Memory B cell (primary cell): ENCODE measurements at regions not wholly inside any gene's neighbourhood (a gene's known extent, or its start where the extent isn't known, plus 50 kb on each side); places are given as distances from the start of the nearest gene placed in this dataset.
A peak's percentile ranks its signal among the peaks of the same experiment; 100 is the strongest.

Experiments
- ATAC-seq: fragments of 150-1000 bp; cut with Tn5 transposase; 2 replicates; pipeline ENCODE4 v1.10.0; 2021; ENCODE audit warnings: low read depth, mild to moderate bottlenecking, moderate library complexity
- DNase-seq, 2 donors: peaks; one replicate each; pipeline ENCODE4 v3.0.0; 2022; ENCODE audit warnings: low spot score in 2 of 2
- H3K27ac Mint-ChIP-seq: one replicate; pipeline ENCODE4 v1.8.0; 2022; ENCODE audit warnings: mild to moderate bottlenecking, moderate library complexity, mixed read lengths
- H3K27me3 Mint-ChIP-seq: one replicate; pipeline ENCODE4 v1.8.0; 2022; ENCODE audit warnings: mixed read lengths
- H3K36me3 Mint-ChIP-seq: one replicate; pipeline ENCODE4 v1.8.0; 2022; ENCODE audit warnings: mild to moderate bottlenecking, mixed read lengths
- H3K4me1 Mint-ChIP-seq: one replicate; pipeline ENCODE4 v1.8.0; 2022; ENCODE audit warnings: mixed read lengths
- H3K4me3 Mint-ChIP-seq: one replicate; pipeline ENCODE4 v1.8.0; 2022; ENCODE audit warnings: mild to moderate bottlenecking, moderate library complexity, mixed read lengths
- H3K9me3 Mint-ChIP-seq: one replicate; pipeline ENCODE4 v1.8.0; 2022; ENCODE audit warnings: mixed read lengths

GRCh38 chr6:100288311-100288710 is 176.4 kb downstream of the SIM1 start:
- Mint-ChIP-seq H3K27me3 (no peaks in the 10 kb centered on the region), H3K4me3 (no peak overlapping the region), H3K4me1 (no peaks in the 10 kb centered on the region)

GRCh38 chr6:100283285-100283684 is 181.4 kb downstream of the SIM1 start:
- H3K9me3 Mint-ChIP-seq: no peaks in the 10 kb centered on the region
- no peaks in the 10 kb centered on the region for H3K36me3 Mint-ChIP-seq
- H3K4me1 Mint-ChIP-seq: peaks cover 5% of the 10 kb centered on the region
- H3K27me3 Mint-ChIP-seq: no peaks in the 10 kb centered on the region
- no peak overlapping the region for H3K4me3 Mint-ChIP-seq
- ATAC-seq (no peak), DNase-seq (no peak)
- H3K27ac Mint-ChIP-seq: no peak overlapping the region

More at GRCh38 chr6:100288311-100288710, 176.4 kb downstream of the SIM1 start:
- no peak for ATAC-seq
- no peak for DNase-seq
- Mint-ChIP-seq H3K36me3 (no peaks in the 10 kb centered on the region), H3K27ac (no peak overlapping the region), H3K9me3 (no peaks in the 10 kb centered on the region)

- no peaks in the 10 kb centered on the region for H3K36me3 Mint-ChIP-seq
- H3K4me1 Mint-ChIP-seq: peaks cover 5% of the 10 kb centered on the region
- no peaks in the 10 kb centered on the region for H3K9me3 Mint-ChIP-seq
- ATAC-seq (no peak), DNase-seq (no peak)
- H3K27ac Mint-ChIP-seq: no peak overlapping the region
- H3K4me3 Mint-ChIP-seq: peak overlapping the region; percentile 31
- H3K27me3 Mint-ChIP-seq: no peaks in the 10 kb centered on the region
Observed at GRCh38 chr6:100281471-100281901, 183.2 kb downstream of the SIM1 start.

GRCh38 chr6:100276311-100277057 is 188.2 kb downstream of the SIM1 start:
- DNase-seq: no peak
- no peak for ATAC-seq
- no peaks in the 10 kb centered on the region for H3K9me3 Mint-ChIP-seq
- no peak overlapping the region for H3K27ac Mint-ChIP-seq
- H3K36me3 Mint-ChIP-seq: no peaks in the 10 kb centered on the region
- peaks cover 5% of the 10 kb centered on the region for H3K4me1 Mint-ChIP-seq
- H3K27me3 Mint-ChIP-seq: peaks cover 4% of the 10 kb centered on the region
- no peak overlapping the region for H3K4me3 Mint-ChIP-seq

GRCh38 chr6:100274147-100274546 is 190.6 kb downstream of the SIM1 start:
- DNase-seq (no peak), ATAC-seq (no peak)
- H3K4me1 Mint-ChIP-seq: no peaks in the 10 kb centered on the region
- H3K36me3 Mint-ChIP-seq: no peaks in the 10 kb centered on the region
- no peak overlapping the region for H3K27ac Mint-ChIP-seq
- peaks cover 4% of the 10 kb centered on the region for H3K27me3 Mint-ChIP-seq
- H3K9me3 Mint-ChIP-seq: no peaks in the 10 kb centered on the region
- no peak overlapping the region for H3K4me3 Mint-ChIP-seq

GRCh38 chr6:100271625-100272024 is 193.1 kb downstream of the SIM1 start:
- Mint-ChIP-seq H3K36me3 (no peaks in the 10 kb centered on the region), H3K27ac (no peak overlapping the region), H3K27me3 (peaks cover 4% of the 10 kb centered on the region), H3K4me1 (no peaks in the 10 kb centered on the region), H3K4me3 (no peak overlapping the region), H3K9me3 (no peaks in the 10 kb centered on the region)
- no peak for DNase-seq
- no peak for ATAC-seq

GRCh38 chr6:100271202-100271601 is 193.5 kb downstream of the SIM1 start:
- Mint-ChIP-seq H3K36me3 (no peaks in the 10 kb centered on the region), H3K27ac (no peak overlapping the region), H3K27me3 (peaks cover 3% of the 10 kb centered on the region), H3K4me1 (no peaks in the 10 kb centered on the region), H3K4me3 (no peak overlapping the region), H3K9me3 (no peaks in the 10 kb centered on the region)
- ATAC-seq: no peak
- no peak for DNase-seq

GRCh38 chr6:100269189-100269588 is 195.5 kb downstream of the SIM1 start:
- Mint-ChIP-seq H3K27me3 (peaks cover 2% of the 10 kb centered on the region), H3K27ac (no peak overlapping the region), H3K4me3 (no peak overlapping the region), H3K36me3 (no peaks in the 10 kb centered on the region), H3K4me1 (no peaks in the 10 kb centered on the region), H3K9me3 (no peaks in the 10 kb centered on the region)
- ATAC-seq (no peak), DNase-seq (no peak)

GRCh38 chr6:100268326-100268725 is 196.4 kb downstream of the SIM1 start:
- DNase-seq: no peak
- H3K9me3 Mint-ChIP-seq: no peaks in the 10 kb centered on the region
- ATAC-seq: no peak
- H3K27ac Mint-ChIP-seq: no peak overlapping the region
- H3K27me3 Mint-ChIP-seq: peaks cover 3% of the 10 kb centered on the region
- H3K4me1 Mint-ChIP-seq: no peaks in the 10 kb centered on the region
- H3K36me3 Mint-ChIP-seq: no peaks in the 10 kb centered on the region
- no peak overlapping the region for H3K4me3 Mint-ChIP-seq

GRCh38 chr6:100267721-100268123 is 197.0 kb downstream of the SIM1 start:
- no peaks in the 10 kb centered on the region for H3K9me3 Mint-ChIP-seq
- H3K4me3 Mint-ChIP-seq: no peak overlapping the region
- DNase-seq: no peak
- no peaks in the 10 kb centered on the region for H3K36me3 Mint-ChIP-seq
- no peaks in the 10 kb centered on the region for H3K4me1 Mint-ChIP-seq
- no peak overlapping the region for H3K27ac Mint-ChIP-seq
- peaks cover 4% of the 10 kb centered on the region for H3K27me3 Mint-ChIP-seq
- ATAC-seq: no peak

- no peaks in the 10 kb centered on the region for H3K36me3 Mint-ChIP-seq
- no peaks in the 10 kb centered on the region for H3K4me1 Mint-ChIP-seq
- H3K27me3 Mint-ChIP-seq: peaks cover 2% of the 10 kb centered on the region
- no peak overlapping the region for H3K27ac Mint-ChIP-seq
- no peaks in the 10 kb centered on the region for H3K9me3 Mint-ChIP-seq
- DNase-seq (no peak), ATAC-seq (no peak)
- no peak overlapping the region for H3K4me3 Mint-ChIP-seq
Observed at GRCh38 chr6:100266494-100267401, 198.0 kb downstream of the SIM1 start.

- Mint-ChIP-seq H3K4me3 (no peak overlapping the region), H3K27ac (no peak overlapping the region), H3K27me3 (peaks cover 2% of the 10 kb centered on the region), H3K4me1 (peaks cover 11% of the 10 kb centered on the region), H3K36me3 (no peaks in the 10 kb centered on the region), H3K9me3 (no peaks in the 10 kb centered on the region)
- ATAC-seq (no peak), DNase-seq (no peak)
Observed at GRCh38 chr6:100262086-100262485, 202.6 kb downstream of the SIM1 start.

- no peak overlapping the region for H3K4me3 Mint-ChIP-seq
- peaks cover 2% of the 10 kb centered on the region for H3K27me3 Mint-ChIP-seq
- H3K9me3 Mint-ChIP-seq: no peaks in the 10 kb centered on the region
- no peaks in the 10 kb centered on the region for H3K36me3 Mint-ChIP-seq
- ATAC-seq (no peak), DNase-seq (no peak)
- peaks cover 11% of the 10 kb centered on the region for H3K4me1 Mint-ChIP-seq
- no peak overlapping the region for H3K27ac Mint-ChIP-seq
Observed at GRCh38 chr6:100261486-100261885, 203.2 kb downstream of the SIM1 start.

GRCh38 chr6:100260584-100260983 is 204.1 kb downstream of the SIM1 start:
- no peak for DNase-seq
- H3K27ac Mint-ChIP-seq: no peak overlapping the region
- H3K4me1 Mint-ChIP-seq: peaks cover 11% of the 10 kb centered on the region

More at GRCh38 chr6:100260584-100260983, 204.1 kb downstream of the SIM1 start:
- ATAC-seq: no peak
- peaks cover 2% of the 10 kb centered on the region for H3K27me3 Mint-ChIP-seq
- H3K4me3 Mint-ChIP-seq: no peak overlapping the region
- H3K36me3 Mint-ChIP-seq: no peaks in the 10 kb centered on the region
- H3K9me3 Mint-ChIP-seq: no peaks in the 10 kb centered on the region
